CD14-positive monocyte (primary cell): ENCODE measurements at regions not wholly inside any gene's neighbourhood (a gene's known extent, or its start where the extent isn't known, plus 50 kb on each side); places are given as distances from the start of the nearest gene placed in this dataset.

Experiments used
- DNase-seq, 3 donors: peaks; one replicate each; pipeline ENCODE4 v3.0.0-alpha.2; 2011 to 2022
- H2AFZ ChIP-seq: 2 replicates; pipeline ENCODE4 v1.6.0; 2012; ENCODE audit warnings: mild to moderate bottlenecking, low read depth, low read length, inconsistent platforms; ENCODE audit not compliant: insufficient read depth, poor library complexity, severe bottlenecking
- H3K27ac ChIP-seq, 2 donors: 1 replicate in 1 of 2; 2 replicates in 1 of 2; pipeline ENCODE4 v1.5.1; 2012 to 2013; ENCODE audit warnings: low read length in 2 of 2, control low read depth in 1 of 2, inconsistent platforms in 1 of 2, low read depth in 1 of 2, mild to moderate bottlenecking in 1 of 2
- H3K27me3 ChIP-seq, 2 donors: one replicate each; pipeline versions ENCODE4 v1.6.0 to v1.6.1; 2011 to 2013; ENCODE audit warnings: low read length in 2 of 2; ENCODE audit not compliant: control insufficient read depth in 2 of 2, insufficient read depth in 2 of 2
- H3K36me3 ChIP-seq, 2 donors: replicated peaks in 1 of 2; 1 replicate in 1 of 2; 2 replicates in 1 of 2; pipeline versions ENCODE4 v1.5.1 to v1.6.1; 2012 to 2013; ENCODE audit warnings: low read length in 2 of 2, control low read depth in 1 of 2, inconsistent platforms in 1 of 2, mild to moderate bottlenecking in 1 of 2; ENCODE audit not compliant: insufficient read depth in 2 of 2, control insufficient read depth in 1 of 2
- H3K4me1 ChIP-seq, 2 donors: 1 replicate in 1 of 2; 2 replicates in 1 of 2; pipeline versions ENCODE4 v1.5.1 to v1.6.1; 2012 to 2013; ENCODE audit warnings: low read length in 2 of 2, control low read depth in 1 of 2, inconsistent platforms in 1 of 2, mild to moderate bottlenecking in 1 of 2, moderate library complexity in 1 of 2; ENCODE audit not compliant: insufficient read depth in 2 of 2, control insufficient read depth in 1 of 2
- H3K4me2 ChIP-seq: replicated peaks from 2 replicates; pipeline ENCODE3; 2012; ENCODE audit warnings: low read length, moderate library complexity, mild to moderate bottlenecking; ENCODE audit not compliant: poor library complexity, severe bottlenecking; ENCODE audit errors: extremely low read depth
- H3K4me3 ChIP-seq, 3 experiments: fragments of 200-600 bp in 1 of 3; sonication (generic) in 1 of 3; replicated peaks in 1 of 3; 1 replicate in 2 of 3; 2 replicates in 1 of 3; pipeline ENCODE4 v1.5.1; 2011 to 2013; ENCODE audit warnings: low read length in 3 of 3, mild to moderate bottlenecking in 3 of 3, control low read depth in 2 of 3, low read depth in 2 of 3, inconsistent platforms in 1 of 3, moderate library complexity in 1 of 3
- H3K79me2 ChIP-seq: 2 replicates; pipeline ENCODE4 v1.6.0; 2012; ENCODE audit warnings: mild to moderate bottlenecking, control low read depth, inconsistent platforms, low read length, moderate library complexity; ENCODE audit not compliant: insufficient read depth
- H3K9ac ChIP-seq: 2 replicates; pipeline ENCODE4 v1.6.0; 2017; ENCODE audit warnings: low read length, mild to moderate bottlenecking; ENCODE audit not compliant: insufficient read depth, poor library complexity, severe bottlenecking
- H3K9me3 ChIP-seq, 2 donors: replicated peaks in 1 of 2; 1 replicate in 1 of 2; 2 replicates in 1 of 2; pipeline versions ENCODE4 v1.5.1 to v1.6.1; 2012 to 2013; ENCODE audit warnings: low read length in 2 of 2, control low read depth in 1 of 2; ENCODE audit not compliant: control insufficient read depth in 1 of 2, insufficient read depth in 1 of 2
- H4K20me1 ChIP-seq: 2 replicates; pipeline ENCODE4 v1.6.0; 2012; ENCODE audit warnings: mild to moderate bottlenecking, low read length, control low read depth, moderate library complexity; ENCODE audit not compliant: insufficient read depth
- H3K27ac Mint-ChIP-seq, 7 donors: one replicate each; pipeline ENCODE4 v1.8.0; 2020; ENCODE audit warnings: mild to moderate bottlenecking in 7 of 7, mixed read lengths in 7 of 7, moderate library complexity in 6 of 7, inconsistent platforms in 2 of 7
- H3K27me3 Mint-ChIP-seq, 3 donors: one replicate each; pipeline ENCODE4 v1.8.0; 2021 to 2022; ENCODE audit warnings: low read depth in 3 of 3, mild to moderate bottlenecking in 3 of 3, mixed read lengths in 3 of 3, moderate library complexity in 3 of 3, inconsistent platforms in 1 of 3
- H3K36me3 Mint-ChIP-seq, 2 donors: one replicate each; pipeline ENCODE4 v1.8.0; 2020; ENCODE audit warnings: mixed read lengths in 2 of 2, inconsistent platforms in 1 of 2, mild to moderate bottlenecking in 1 of 2
- H3K4me1 Mint-ChIP-seq: one replicate; pipeline ENCODE4 v1.8.0; 2020; ENCODE audit warnings: mild to moderate bottlenecking, mixed read lengths
- H3K4me3 Mint-ChIP-seq, 2 donors: one replicate each; pipeline ENCODE4 v1.8.0; 2020; ENCODE audit warnings: mild to moderate bottlenecking in 2 of 2, mixed read lengths in 2 of 2, moderate library complexity in 1 of 2
- H3K9me3 Mint-ChIP-seq, 7 donors: one replicate each; pipeline ENCODE4 v1.8.0; 2020 to 2022; ENCODE audit warnings: mixed read lengths in 7 of 7, mild to moderate bottlenecking in 6 of 7, moderate library complexity in 6 of 7, inconsistent platforms in 2 of 7
- CTCF ChIP-seq: fragments of 200-600 bp; IDR thresholded peaks from one replicate; pipeline ENCODE4 v1.8.0; 2022; ENCODE audit warnings: antibody characterized with exemption, mild to moderate bottlenecking
- WGBS: methylation state at CpG from one replicate; pipeline ENCODE4 v1.1.5; 2013; ENCODE audit warnings: missing lambda C conversion rate; ENCODE audit not compliant: insufficient coverage; 5-methylcytosine and 5-hydroxymethylcytosine counted together
- intact Hi-C, 2 donors: fragments of 100-400 bp; cut with micrococcal nuclease; formaldehyde crosslinking; loops; one replicate each; pipeline versions ENCODE4 v1.15.0 to v1.15.1; 2023

GRCh38 chr2:134021830-134022524 lies 231.9 kb upstream of the MGAT5 start:
- Histone ChIP-seq H4K20me1 (no peaks in the 10 kb centered on the region), H3K4me1 (peaks cover 0 to 7% of the 10 kb centered on the region in 2 donors), H2AFZ (no peak overlapping the region), H3K27me3 (peaks cover 7 to 14% of the 10 kb centered on the region in 2 donors), H3K9me3 (no peaks in the 10 kb centered on the region), H3K4me2 (no peak overlapping the region), H3K9ac (no peak overlapping the region), H3K36me3 (no peaks in the 10 kb centered on the region), H3K4me3 (no peak overlapping the region), H3K79me2 (no peaks in the 10 kb centered on the region), H3K27ac (no peak overlapping the region)
- H3K27ac Mint-ChIP-seq = peak overlapping the region in 2 of 7 donors; percentile 10 to 74
- no peaks in the 10 kb centered on the region for H3K9me3 Mint-ChIP-seq
- peaks cover 23 to 39% (median 36%) of the 10 kb centered on the region in 3 donors for H3K27me3 Mint-ChIP-seq
- TF ChIP-seq CTCF = no peak
- no peaks in the 10 kb centered on the region for H3K36me3 Mint-ChIP-seq
- intact Hi-C loops = no loop called here
- DNase-seq = no peak
- H3K4me3 Mint-ChIP-seq = no peak overlapping the region
- 90% methylated on average over 4 of the region's 5 CpGs for WGBS
- H3K4me1 Mint-ChIP-seq = peaks cover 8% of the 10 kb centered on the region

DNA sequence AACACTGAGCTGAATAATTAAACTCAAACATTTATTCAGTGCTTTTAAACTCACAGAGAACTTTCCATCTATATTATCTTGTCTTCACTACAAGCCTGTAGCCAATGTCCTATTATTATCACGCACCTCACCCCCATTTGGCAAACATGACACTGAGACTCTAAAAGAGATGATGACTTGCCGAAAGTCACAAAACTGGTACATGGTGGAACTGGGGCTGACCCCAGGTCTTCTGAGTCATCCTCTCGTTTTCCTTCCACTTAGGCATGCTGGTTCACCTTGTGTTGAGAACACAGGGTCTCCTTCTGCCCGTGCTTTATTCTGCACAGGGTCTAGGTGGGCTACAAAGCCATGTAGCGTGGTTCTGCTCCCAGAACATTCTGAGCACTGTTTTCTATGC lies 230.0 kb upstream of the MGAT5 start:
- Mint-ChIP-seq H3K9me3 (peaks cover 0 to 8% (median 0%) of the 10 kb centered on the region in 7 donors), H3K4me3 (no peak overlapping the region), H3K36me3 (no peaks in the 10 kb centered on the region), H3K4me1 (peaks cover 8% of the 10 kb centered on the region), H3K27ac (no peak overlapping the region), H3K27me3 (peaks cover 37 to 54% (median 52%) of the 10 kb centered on the region in 3 donors)
- intact Hi-C loops = no loop called here
- whole genome bisulfite sequencing = 78% methylated on average over 4 of the region's 5 CpGs
- Histone ChIP-seq H3K27me3 (peaks cover 10 to 30% of the 10 kb centered on the region in 2 donors), H3K4me2 (no peak overlapping the region), H3K9ac (no peak overlapping the region), H3K79me2 (no peaks in the 10 kb centered on the region), H3K4me3 (no peak overlapping the region), H4K20me1 (no peaks in the 10 kb centered on the region), H3K27ac (no peak overlapping the region), H3K9me3 (no peaks in the 10 kb centered on the region), H3K36me3 (no peaks in the 10 kb centered on the region), H2AFZ (no peak overlapping the region), H3K4me1 (peaks cover 0 to 7% of the 10 kb centered on the region in 2 donors)
- DNase-seq = no peak
- no peak for TF ChIP-seq CTCF
